ENCODE measurements at regions not wholly inside any gene's neighbourhood (a gene's known extent, or its start where the extent isn't known, plus 50 kb on each side); places are given as distances from the start of the nearest gene placed in this dataset.

GRCh38 chr12:88958153-88958552 lies 377.9 kb upstream of the KITLG start:
- no peak overlapping the region for H3K4me3 ChIP-seq
- no peak overlapping the region for H3K27ac ChIP-seq
- TF ChIP-seq EP300 (IDR thresholded peaks at IDR 0.05) (no peak), POLR2AphosphoS5 (IDR thresholded peaks at IDR 0.05) (no peak), CTCF (IDR thresholded peaks at IDR 0.05) (no peak), POLR2A (IDR thresholded peaks at IDR 0.05) (no peak)
- no peaks in the 10 kb centered on the region for H3K36me3 ChIP-seq
- no peaks in the 10 kb centered on the region for H3K27me3 ChIP-seq
- no peaks in the 10 kb centered on the region for H3K9me3 ChIP-seq
- peaks cover 0 to 30% (median 3%) of the 10 kb centered on the region in 3 donors for H3K4me1 ChIP-seq
- ATAC-seq = no peak

- H3K36me3 ChIP-seq = no peaks in the 10 kb centered on the region
- WGBS, 2 donors (ENCODE audit: low coverage in 1 of 2) = 92 to 93% methylated on average over 2 to 3 of the region's 3 CpGs
- no peak overlapping the region for H3K4me3 ChIP-seq
- no peaks in the 10 kb centered on the region for H3K27me3 ChIP-seq
- no peak for ATAC-seq
- H3K27ac ChIP-seq = peak overlapping the region in 1 of 4 donors; percentile 45
- no peak for TF ChIP-seq POLR2AphosphoS5 (IDR thresholded peaks at IDR 0.05)
- no peak for TF ChIP-seq EP300 (IDR thresholded peaks at IDR 0.05)
- TF ChIP-seq POLR2A (IDR thresholded peaks at IDR 0.05) = no peak
- TF ChIP-seq CTCF (IDR thresholded peaks at IDR 0.05) = no peak
- H3K4me1 ChIP-seq = peaks cover 0 to 30% (median 3%) of the 10 kb centered on the region in 3 donors
- no peaks in the 10 kb centered on the region for H3K9me3 ChIP-seq
These were observed 377.1 kb upstream of the KITLG start for GRCh38 chr12:88957358-88957757.

GRCh38 chr12:88955531-88955930 lies 375.3 kb upstream of the KITLG start:
- Histone ChIP-seq H3K9me3 (no peaks in the 10 kb centered on the region), H3K27ac (no peak overlapping the region), H3K27me3 (no peaks in the 10 kb centered on the region), H3K4me3 (no peak overlapping the region), H3K36me3 (no peaks in the 10 kb centered on the region), H3K4me1 (peaks cover 0 to 21% (median 3%) of the 10 kb centered on the region in 3 donors)
- no peak for ATAC-seq
- WGBS, 2 donors (ENCODE audit: low coverage in 1 of 2) = 92 to 96% methylated on average over 4 to 5 of the region's 5 CpGs
- TF ChIP-seq POLR2A (IDR thresholded peaks at IDR 0.05) (no peak), EP300 (IDR thresholded peaks at IDR 0.05) (no peak), CTCF (IDR thresholded peaks at IDR 0.05) (no peak), POLR2AphosphoS5 (IDR thresholded peaks at IDR 0.05) (no peak)

GRCh38 chr12:88953029-88953586 lies 372.8 kb upstream of the KITLG start:
- no peak for ATAC-seq
- no peaks in the 10 kb centered on the region for H3K9me3 ChIP-seq
- H3K27ac ChIP-seq = no peak overlapping the region
- no peaks in the 10 kb centered on the region for H3K27me3 ChIP-seq
- TF ChIP-seq POLR2A (IDR thresholded peaks at IDR 0.05) (no peak), POLR2AphosphoS5 (IDR thresholded peaks at IDR 0.05) (no peak), CTCF (IDR thresholded peaks at IDR 0.05) (no peak), EP300 (IDR thresholded peaks at IDR 0.05) (no peak)
- peaks cover 0 to 10% (median 3%) of the 10 kb centered on the region in 3 donors for H3K4me1 ChIP-seq
- no peaks in the 10 kb centered on the region for H3K36me3 ChIP-seq
- WGBS, 2 donors (ENCODE audit: low coverage in 1 of 2) = 77 to 83% methylated on average over 7 to 8 of the region's 9 CpGs
- H3K4me3 ChIP-seq = no peak overlapping the region

GRCh38 chr12:88952562-88952942 lies 372.3 kb upstream of the KITLG start:
- Histone ChIP-seq H3K4me3 (no peak overlapping the region), H3K36me3 (no peaks in the 10 kb centered on the region), H3K27me3 (no peaks in the 10 kb centered on the region), H3K9me3 (no peaks in the 10 kb centered on the region), H3K27ac (no peak overlapping the region), H3K4me1 (peaks cover 0 to 10% (median 3%) of the 10 kb centered on the region in 3 donors)
- ATAC-seq = no peak
- WGBS, 2 donors (ENCODE audit: low coverage in 1 of 2) = 87 to 100% methylated on average over 1 of the region's 1 CpG
- no peak for TF ChIP-seq POLR2A (IDR thresholded peaks at IDR 0.05)
- TF ChIP-seq CTCF (IDR thresholded peaks at IDR 0.05) = no peak
- no peak for TF ChIP-seq POLR2AphosphoS5 (IDR thresholded peaks at IDR 0.05)
- TF ChIP-seq EP300 (IDR thresholded peaks at IDR 0.05) = no peak

Measured in gastroesophageal sphincter (tissue), 4 donors.